ENCODE measurements at regions not wholly inside any gene's neighbourhood (a gene's known extent, or its start where the extent isn't known, plus 50 kb on each side); places are given as distances from the start of the nearest gene placed in this dataset.

GRCh38 chr3:66655671-66656070, 154.8 kb upstream of the LRIG1 start:
- TF ChIP-seq CTCF (IDR thresholded peaks at IDR 0.05) (no peak), POLR2A (IDR thresholded peaks at IDR 0.05) (no peak)
